Fibroblast of skin of left quadriceps (primary cell): ENCODE measurements at regions not wholly inside any gene's neighbourhood (a gene's known extent, or its start where the extent isn't known, plus 50 kb on each side); places are given as distances from the start of the nearest gene placed in this dataset.

ENCODE experiments used
- DNase-seq, 2 experiments: peaks; one replicate each; pipeline ENCODE4 v3.0.0-alpha.2; 2013; ENCODE audit warnings: low read depth in 2 of 2

- no peak for DNase-seq
Measured at GRCh38 chr4:34790131-34790530, 1454.2 kb downstream of the ARAP2 start.

GRCh38 chr4:34791209-34791608, 1453.1 kb downstream of the ARAP2 start:
- no peak for DNase-seq

GRCh38 chr4:34800953-34801352, 1443.4 kb downstream of the ARAP2 start:
- no peak for DNase-seq

GRCh38 chr4:34814266-34814665, 1430.0 kb downstream of the ARAP2 start:
- no peak for DNase-seq

GRCh38 chr4:34824515-34824914, 1419.8 kb downstream of the ARAP2 start:
- no peak for DNase-seq

GRCh38 chr4:34826660-34827059, 1417.7 kb downstream of the ARAP2 start:
- no peak for DNase-seq

- DNase-seq: peak; percentile 10 to 15
Measured at GRCh38 chr4:34845926-34846325, 1398.4 kb downstream of the ARAP2 start.

GRCh38 chr4:34850421-34850820, 1393.9 kb downstream of the ARAP2 start:
- peak; percentile 15 to 18 for DNase-seq

GRCh38 chr4:34850968-34851367, 1393.3 kb downstream of the ARAP2 start:
- peak; percentile 88 to 89 for DNase-seq

GRCh38 chr4:34851411-34851810, 1392.9 kb downstream of the ARAP2 start:
- DNase-seq: peak; percentile 18 to 21

GRCh38 chr4:34854451-34854850, 1389.9 kb downstream of the ARAP2 start:
- DNase-seq: no peak

- DNase-seq: no peak
Measured at GRCh38 chr4:34861666-34862065, 1382.6 kb downstream of the ARAP2 start.

- no peak for DNase-seq
Measured at GRCh38 chr4:34878961-34879360, 1365.4 kb downstream of the ARAP2 start.

- no peak for DNase-seq
Measured at GRCh38 chr4:34880246-34880645, 1364.1 kb downstream of the ARAP2 start.

GRCh38 chr4:34891892-34892291, 1352.4 kb downstream of the ARAP2 start:
- no peak for DNase-seq

GRCh38 chr4:34893382-34893781, 1350.9 kb downstream of the ARAP2 start:
- DNase-seq: no peak

- no peak for DNase-seq
Measured at GRCh38 chr4:34920032-34920431, 1324.3 kb downstream of the ARAP2 start.

- DNase-seq: no peak
Measured at GRCh38 chr4:34921391-34921790, 1322.9 kb downstream of the ARAP2 start.

- no peak for DNase-seq
Measured at GRCh38 chr4:34922325-34922724, 1322.0 kb downstream of the ARAP2 start.

GRCh38 chr4:34932591-34932990, 1311.7 kb downstream of the ARAP2 start:
- DNase-seq: no peak

GRCh38 chr4:34935739-34936138, 1308.6 kb downstream of the ARAP2 start:
- no peak for DNase-seq

GRCh38 chr4:34939073-34939472, 1305.2 kb downstream of the ARAP2 start:
- no peak for DNase-seq

- no peak for DNase-seq
Measured at GRCh38 chr4:34943741-34944386, 1300.5 kb downstream of the ARAP2 start.

GRCh38 chr4:34950926-34951325, 1293.4 kb downstream of the ARAP2 start:
- no peak for DNase-seq
